Epithelial cell of esophagus (primary cell): ENCODE measurements at regions not wholly inside any gene's neighbourhood (a gene's known extent, or its start where the extent isn't known, plus 50 kb on each side); places are given as distances from the start of the nearest gene placed in this dataset.
A peak's percentile ranks its signal among the peaks of the same experiment; 100 is the strongest.
"Not testable (repeated sequence)": the region's sequence is repeated elsewhere in the genome, so short reads cannot be mapped to it uniquely, and the experiment has no call there.

Experiments used
- DNase-seq: peaks from one replicate; pipeline ENCODE4 v3.0.0; 2010; ENCODE audit warnings: low read depth
- H3K4me3 ChIP-seq: 2 replicates; pipeline ENCODE4 v1.5.1; 2011; ENCODE audit warnings: mild to moderate bottlenecking, low read length, control low read depth
- TF ChIP-seq, protein P1 (sequence below): IDR thresholded peaks from 2 replicates; pipeline ENCODE4 v1.5.1; 2011; ENCODE audit warnings: low read depth, mild to moderate bottlenecking, low read length, control low read depth, inconsistent platforms; ENCODE audit not compliant: insufficient read depth; ENCODE audit errors: missing control alignments

DNA sequence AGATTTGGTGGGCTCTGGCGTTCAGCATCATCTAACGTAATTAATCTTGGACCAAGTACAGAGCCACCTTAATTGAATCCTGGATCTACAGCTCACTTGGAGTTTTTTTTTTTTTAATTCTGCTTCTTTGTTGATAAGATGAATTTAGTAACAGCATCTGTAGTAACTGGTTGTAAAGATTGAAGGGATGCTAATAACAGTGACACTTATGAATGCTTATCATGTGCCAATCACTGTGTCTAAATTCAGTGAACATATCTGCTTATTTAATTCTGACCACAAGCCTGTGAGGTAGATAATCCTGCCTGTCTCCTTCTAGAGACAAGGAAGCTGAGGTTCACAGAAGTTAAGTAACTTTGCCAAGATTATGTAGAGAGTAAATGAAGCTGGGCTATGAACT is 408.0 kb downstream of the RWDD3 start:
- DNase-seq = no peak
- TF ChIP-seq, protein P1, sequence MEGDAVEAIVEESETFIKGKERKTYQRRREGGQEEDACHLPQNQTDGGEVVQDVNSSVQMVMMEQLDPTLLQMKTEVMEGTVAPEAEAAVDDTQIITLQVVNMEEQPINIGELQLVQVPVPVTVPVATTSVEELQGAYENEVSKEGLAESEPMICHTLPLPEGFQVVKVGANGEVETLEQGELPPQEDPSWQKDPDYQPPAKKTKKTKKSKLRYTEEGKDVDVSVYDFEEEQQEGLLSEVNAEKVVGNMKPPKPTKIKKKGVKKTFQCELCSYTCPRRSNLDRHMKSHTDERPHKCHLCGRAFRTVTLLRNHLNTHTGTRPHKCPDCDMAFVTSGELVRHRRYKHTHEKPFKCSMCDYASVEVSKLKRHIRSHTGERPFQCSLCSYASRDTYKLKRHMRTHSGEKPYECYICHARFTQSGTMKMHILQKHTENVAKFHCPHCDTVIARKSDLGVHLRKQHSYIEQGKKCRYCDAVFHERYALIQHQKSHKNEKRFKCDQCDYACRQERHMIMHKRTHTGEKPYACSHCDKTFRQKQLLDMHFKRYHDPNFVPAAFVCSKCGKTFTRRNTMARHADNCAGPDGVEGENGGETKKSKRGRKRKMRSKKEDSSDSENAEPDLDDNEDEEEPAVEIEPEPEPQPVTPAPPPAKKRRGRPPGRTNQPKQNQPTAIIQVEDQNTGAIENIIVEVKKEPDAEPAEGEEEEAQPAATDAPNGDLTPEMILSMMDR = no peak
- H3K4me3 ChIP-seq = no peak overlapping the region

DNA sequence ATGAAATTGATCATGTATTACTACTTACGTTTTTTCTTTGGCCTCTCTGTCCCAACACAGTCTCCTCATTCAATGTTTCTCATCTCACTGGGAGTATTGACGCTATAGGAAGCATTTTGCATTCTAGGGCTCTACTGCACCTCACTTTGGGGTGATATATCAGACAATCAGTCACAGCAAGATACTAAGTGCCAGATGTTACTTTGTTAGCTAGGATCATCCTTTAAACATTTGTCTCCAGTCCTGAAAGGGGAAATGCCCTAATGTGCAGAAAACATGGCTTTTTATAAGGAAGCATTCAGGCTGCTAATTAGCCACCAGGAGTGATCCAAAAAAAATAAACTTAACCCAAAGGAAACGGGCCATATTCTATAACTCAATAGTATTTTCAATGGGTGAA is 409.1 kb downstream of the RWDD3 start:
- TF ChIP-seq, protein P1 = no peak
- H3K4me3 ChIP-seq = no peak overlapping the region
- no peak for DNase-seq

DNA sequence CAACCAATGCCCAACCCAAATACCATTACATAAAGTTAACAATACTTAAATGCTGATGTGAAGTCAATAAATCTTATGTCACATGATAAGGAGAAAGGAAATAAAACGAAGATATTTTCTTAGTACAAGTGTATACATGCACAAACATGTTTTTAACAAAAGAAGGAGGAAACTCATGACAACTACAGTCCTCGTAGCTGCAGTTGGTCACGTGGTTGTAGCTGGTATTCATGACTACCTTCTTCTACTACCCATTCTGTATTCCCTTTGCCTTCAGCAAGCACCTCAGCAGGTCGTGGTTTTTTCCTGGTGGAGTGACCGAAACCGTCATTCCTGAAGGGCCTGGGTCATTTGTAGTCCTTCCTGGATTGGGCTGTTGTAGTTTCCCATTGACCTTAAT is 411.1 kb downstream of the RWDD3 start:
- peak; percentile 67 for DNase-seq
- H3K4me3 ChIP-seq = not testable (repeated sequence)

DNA sequence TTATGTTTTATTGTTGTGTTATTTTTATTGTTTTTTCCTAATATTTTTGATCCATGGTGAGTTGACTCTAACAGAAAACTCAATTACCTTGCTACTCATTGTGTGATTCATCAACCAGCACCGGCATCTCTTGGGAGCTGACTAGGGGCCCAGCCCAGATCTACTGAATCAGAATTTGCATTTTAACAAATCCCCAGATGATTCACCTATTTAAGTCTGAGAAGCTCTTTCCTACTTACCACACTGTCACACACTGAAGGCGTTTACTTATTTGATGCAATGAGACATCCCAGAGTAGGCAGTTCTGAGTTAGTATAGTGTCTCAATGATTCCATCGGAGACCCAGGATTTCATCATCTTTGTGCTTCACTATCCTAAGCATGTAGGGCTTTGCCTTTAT is 416.6 kb downstream of the RWDD3 start:
- no peak overlapping the region for H3K4me3 ChIP-seq
- TF ChIP-seq, protein P1 = no peak
- DNase-seq = peak; percentile 98

DNA sequence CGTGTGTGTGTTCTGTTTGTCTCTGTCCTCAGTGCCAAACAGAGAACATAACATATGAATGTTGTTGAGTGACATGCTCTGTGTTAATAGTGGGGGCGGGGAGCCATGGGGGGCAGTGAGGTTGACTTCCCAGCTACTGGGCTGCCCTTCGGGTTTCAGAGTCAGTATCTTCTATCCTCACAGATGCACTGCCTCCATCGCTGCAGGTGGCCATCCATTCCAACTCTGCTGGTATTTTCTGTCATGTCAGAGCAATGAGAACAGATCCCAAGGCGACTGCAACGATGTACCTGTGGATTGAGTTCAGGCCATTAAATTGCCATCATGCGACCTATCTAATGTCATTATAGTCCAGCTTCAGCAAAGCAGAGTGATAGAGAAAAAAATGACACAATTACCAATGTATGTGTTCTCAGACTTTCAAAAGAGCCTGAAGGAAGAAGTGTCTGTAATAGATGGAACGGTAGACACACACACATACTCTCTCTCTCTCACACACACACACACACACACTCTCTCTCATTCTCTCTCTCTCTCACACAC is 418.5 kb downstream of the RWDD3 start:
- H3K4me3 ChIP-seq = no peak overlapping the region
- no peak for DNase-seq
- TF ChIP-seq, protein P1 = no peak

DNA sequence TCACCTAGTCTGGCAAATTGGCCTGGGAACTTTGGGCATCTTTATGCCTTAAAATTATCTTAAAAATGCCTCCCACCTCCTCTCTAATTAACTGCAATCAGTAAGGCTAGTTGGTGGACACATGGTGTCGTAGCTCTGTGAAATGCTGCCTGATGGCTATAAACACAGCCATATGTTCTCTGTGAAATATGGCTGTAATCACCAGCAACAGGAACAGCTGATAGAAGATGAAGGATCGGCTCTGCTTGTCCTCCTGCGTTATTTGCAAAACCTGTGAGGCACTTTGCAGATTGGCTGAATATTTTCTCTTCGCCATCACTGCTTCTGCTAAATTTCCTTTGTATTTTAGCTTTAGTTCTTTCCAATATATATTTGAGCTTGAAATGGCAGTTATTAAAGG is 419.6 kb downstream of the RWDD3 start:
- no peak for DNase-seq
- no peak overlapping the region for H3K4me3 ChIP-seq
- TF ChIP-seq, protein P1 = no peak

DNA sequence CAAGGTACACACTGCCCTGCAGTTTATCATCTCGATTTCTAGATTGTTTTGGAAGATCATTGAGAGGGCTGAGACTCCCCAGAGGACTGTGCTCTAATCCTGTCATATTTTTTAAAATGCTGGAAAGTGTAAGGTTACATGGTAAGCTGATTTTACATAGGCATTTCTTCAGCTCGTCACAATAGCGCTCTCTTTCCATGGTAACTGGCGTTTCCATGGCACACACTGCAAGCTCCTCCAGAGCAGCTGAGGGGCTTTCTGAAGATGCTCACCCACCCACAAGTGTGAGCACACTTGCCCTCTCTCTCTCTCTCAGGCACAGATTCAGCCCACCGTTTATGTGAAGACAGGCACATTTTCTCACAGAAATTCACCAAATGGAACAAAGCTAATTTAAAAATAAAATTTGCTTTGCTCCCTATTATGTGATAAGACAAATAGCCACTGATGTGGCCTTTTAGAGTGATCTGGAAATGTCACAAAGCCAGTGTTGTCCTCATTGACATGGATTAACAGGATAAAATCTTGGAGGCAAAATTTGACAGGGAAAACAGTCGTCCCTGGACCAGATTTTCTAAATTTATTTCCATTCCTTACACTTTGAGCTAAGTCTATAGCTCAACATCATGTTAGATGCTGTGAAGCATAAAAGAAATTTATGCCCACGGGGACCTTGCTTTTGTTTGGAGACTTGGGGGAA is 421.5 kb downstream of the RWDD3 start:
- no peak overlapping the region for H3K4me3 ChIP-seq
- DNase-seq = no peak
- TF ChIP-seq, protein P1 = no peak
